OCI-M1 (cell line): ENCODE measurements at regions not wholly inside any gene's neighbourhood (a gene's known extent, or its start where the extent isn't known, plus 50 kb on each side); places are given as distances from the start of the nearest gene placed in this dataset.
"Not testable (repeated sequence)": the region's sequence is repeated elsewhere in the genome, so short reads cannot be mapped to it uniquely, and the experiment has no call there.

Experiments used
- DNase-seq: peaks from one replicate; lab custom pipeline; 2025; lab: John Stamatoyannopoulos, UW

DNA sequence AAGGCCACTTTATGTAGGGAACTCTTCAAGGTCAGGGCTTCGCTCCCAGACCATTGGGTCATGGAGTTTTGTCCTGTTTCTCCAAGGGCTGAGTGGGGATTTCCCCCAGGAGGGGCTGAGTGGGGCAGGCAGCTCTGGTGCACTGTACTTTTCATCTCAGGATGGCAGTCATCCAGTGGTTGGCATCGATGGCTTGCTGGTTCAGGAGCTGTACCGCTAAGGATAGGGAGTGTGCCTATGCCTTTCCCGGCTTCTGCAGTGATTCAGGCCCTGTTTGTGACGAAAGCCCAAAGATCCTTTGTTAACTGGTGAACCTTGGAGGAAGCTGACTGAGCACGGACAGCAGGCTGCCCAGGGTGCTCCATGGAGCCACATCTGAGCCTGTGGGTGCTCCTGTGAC, 100.1 kb upstream of the GADD45A start:
- DNase-seq, result no peak

DNA sequence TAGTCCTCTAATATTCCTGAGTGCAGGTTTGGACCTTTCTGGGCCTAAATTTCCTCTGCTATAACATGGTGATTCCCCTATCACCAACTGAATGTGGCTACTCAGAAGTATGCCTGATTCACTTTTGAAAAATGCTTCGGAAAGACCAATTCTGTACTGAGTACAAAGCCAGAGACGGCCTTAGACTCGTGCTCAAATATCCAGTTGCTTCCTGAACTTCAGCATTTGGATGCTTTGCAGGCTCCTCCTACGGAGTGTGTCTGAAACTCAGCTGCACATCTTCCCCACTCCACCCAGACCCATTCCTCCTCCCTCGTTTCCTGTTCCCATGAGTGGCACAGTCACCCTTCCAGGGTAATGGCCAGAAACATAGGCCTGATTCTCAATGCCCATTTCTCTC, 98.4 kb upstream of the GADD45A start:
- no peak for DNase-seq

DNA sequence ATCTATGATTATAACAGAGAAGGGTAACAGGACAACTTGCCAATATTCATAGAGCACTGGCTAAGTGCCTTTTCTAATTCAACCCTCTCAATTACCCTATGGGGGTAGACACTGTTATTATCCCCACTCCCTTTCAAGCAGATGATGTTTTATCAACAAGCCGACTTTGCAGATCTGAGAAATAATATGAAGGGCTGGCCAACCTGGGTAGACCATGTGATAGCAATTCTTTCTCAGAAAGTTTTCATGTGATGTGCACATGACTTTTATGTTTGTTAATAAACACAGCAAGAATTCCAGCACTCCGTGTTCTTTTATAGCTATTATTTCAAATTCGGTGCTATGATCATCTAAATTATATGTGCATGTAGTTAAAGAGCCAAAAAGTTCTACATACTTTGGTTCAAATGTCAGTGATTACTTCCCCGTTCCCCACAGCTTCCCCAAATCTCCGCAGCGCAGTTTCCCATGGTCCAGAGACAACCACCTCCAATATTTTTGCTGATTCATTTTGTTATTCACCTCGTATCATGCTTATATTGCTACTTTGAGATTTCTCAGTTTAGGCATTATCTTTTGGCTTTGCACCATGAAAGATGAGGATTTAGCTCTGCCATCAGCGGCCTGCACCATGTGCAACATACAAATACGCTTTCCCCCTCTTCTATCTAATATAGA, 96.7 kb upstream of the GADD45A start:
- no peak for DNase-seq

DNA sequence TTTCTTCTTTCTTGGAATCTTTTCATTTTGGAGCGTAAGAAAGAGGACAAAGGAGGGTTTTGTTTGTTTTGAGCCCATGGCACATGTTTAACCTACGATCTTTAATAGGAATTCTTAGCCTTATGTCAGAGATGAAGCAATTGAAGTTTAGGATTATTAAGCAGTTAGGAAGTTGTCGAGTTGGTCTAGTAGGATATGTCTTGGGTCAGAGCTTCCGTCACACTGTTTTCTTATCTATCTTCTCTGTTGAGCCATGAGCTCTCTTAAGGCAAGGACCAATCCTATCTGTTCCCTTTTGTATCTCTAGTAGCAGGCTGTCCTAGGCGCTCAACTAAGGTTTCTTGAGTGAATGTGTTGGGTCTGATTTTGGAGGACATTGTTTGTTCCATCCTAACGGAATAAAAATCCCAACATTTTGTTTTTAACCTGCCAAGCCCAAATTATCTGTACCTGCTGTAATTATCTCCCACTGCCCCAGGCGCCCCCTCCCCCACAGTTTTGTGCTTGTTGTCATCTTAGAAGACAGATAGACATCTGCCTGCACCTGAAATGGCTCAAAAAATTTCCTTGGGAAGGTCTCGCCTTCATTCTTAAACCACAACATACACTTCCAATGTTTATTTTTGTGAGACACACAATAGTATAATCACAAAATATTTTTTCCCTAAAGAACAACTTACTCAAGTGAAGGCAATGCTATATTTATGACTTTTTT, 95.3 kb upstream of the GADD45A start:
- DNase-seq, result peak; percentile 49

DNA sequence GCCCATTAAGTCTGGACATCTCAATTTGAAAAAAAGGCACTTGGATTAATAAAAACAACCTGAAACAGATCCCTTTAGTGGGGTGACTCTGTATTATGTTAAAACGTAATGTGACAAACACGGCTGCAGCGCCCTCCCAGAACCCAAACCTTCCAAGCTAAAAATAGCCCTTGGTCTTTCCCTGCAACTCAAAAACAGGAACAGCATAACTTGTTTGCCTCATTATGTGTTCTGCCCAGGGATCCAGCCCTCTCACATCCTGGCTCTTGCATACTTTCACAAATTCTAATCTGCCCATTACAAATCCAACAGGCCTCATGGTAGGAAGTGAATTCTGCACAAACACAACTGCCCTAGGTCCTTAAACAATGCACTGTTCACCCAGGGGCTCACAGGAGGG, 94.7 kb upstream of the GADD45A start:
- DNase-seq, result no peak

DNA sequence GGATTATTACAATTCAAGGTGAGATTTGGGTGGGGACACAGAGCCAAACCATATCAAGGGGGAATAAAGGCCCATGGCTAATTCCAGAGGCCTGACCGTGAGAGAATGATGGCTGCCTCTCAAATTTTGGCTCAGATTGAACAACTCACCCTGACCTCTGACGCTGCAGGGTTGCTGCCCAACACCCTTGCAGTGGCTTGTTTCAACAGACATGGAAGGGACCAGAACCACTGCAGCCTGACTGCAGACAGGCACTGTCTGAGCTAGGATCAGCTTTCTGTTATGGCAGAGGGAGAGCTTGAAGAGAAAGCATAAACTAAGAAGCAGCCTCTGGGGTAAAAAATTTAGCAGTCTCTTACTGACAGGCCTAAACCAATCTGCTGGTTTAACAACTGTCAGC, 90.2 kb upstream of the GADD45A start:
- DNase-seq, result no peak

DNA sequence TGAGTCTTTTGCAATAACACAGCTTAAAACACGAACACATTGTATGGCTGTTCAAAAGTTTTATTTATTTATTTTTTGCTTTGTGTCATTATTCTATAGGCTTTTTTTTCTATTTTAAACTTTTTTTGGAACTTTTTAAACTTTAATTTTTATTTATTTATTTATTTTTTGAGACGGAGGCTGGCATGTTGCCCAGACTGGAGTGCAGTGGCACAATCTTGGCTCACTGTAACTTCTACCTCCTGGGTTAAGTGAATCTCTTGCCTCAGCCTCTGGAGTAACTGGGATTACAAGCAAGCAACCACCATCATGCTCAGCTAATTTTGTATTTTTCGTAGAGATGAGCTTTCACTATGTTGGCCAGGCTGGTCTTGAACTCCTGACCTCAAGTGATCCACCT, 88.3 kb upstream of the GADD45A start:
- DNase-seq, result no peak

DNA sequence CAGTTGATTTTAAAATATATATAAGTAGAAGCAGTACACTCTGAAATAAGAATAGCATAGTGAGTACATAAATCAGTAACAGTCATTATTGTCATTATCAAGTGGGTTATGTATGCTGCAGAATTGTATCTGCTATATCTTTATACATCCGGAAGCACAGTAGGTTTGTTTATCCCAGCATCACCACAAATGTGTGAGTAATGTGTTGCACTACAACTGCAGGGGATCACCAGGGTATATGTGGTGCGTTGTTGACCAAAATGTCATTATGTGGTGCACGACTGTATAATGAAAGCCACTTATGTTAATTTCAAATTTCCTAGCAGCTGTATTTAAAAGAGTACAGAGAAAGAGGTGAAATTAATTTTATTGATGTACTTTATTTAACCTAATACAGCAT, 87.7 kb upstream of the GADD45A start:
- DNase-seq, result no peak

DNA sequence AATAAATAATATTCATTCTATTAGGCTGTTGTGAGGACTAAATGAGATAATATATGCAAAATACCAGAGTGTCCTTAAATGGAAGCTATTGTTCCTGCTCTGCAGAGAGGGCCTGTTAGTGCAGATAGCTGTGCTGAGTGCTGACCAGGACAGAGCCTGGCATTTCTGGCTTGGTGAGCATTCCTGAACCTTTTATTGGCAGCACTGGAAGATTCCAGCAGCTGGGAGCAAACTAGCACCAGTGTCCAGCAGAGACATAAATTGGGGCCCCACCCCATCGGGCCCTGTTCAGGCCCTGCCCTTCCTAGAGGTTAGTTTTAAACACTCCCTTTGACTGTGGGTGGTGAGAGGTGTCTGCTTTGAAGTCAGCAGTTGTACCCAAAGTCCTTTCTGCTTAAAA, 85.9 kb upstream of the GADD45A start:
- DNase-seq, result no peak

DNA sequence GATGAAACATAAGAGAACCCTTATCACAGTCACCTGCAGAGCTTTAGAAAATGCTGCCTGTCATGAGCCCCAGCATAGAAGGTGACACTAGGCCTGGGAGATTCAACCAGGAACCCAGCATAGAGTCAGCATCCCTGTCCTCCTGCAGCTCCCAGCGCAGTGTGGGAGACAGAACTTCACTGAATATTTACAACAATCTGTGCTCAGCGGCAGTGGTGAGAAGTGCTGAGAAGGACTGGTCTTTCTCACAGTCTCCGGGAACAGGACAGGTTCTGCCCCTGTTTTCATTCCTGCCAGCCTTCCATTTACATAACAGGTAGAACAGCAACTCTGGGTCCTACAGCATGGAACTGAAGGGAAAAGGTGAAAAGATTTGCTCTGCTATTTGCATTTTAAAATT, 83.5 kb upstream of the GADD45A start:
- DNase-seq, result no peak

DNA sequence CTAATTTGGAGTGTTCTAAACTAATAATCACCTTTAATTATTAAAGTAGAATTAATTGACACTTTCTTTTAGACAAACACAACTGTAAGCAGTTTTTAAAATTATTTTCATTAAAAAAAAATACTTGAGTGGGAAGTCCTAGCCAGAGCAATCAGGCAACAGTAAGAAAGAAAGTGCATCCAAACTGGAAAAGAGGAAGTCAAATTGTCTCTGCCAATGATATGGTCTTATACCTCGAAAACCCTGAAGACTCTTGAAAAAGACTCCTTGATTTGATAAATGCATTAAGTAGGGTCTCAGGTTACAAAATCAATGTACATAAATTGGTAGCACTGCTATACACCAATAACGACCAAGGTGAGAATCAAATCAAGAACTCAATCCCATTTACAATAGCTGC, 83.0 kb upstream of the GADD45A start:
- peak; percentile 59 for DNase-seq

DNA sequence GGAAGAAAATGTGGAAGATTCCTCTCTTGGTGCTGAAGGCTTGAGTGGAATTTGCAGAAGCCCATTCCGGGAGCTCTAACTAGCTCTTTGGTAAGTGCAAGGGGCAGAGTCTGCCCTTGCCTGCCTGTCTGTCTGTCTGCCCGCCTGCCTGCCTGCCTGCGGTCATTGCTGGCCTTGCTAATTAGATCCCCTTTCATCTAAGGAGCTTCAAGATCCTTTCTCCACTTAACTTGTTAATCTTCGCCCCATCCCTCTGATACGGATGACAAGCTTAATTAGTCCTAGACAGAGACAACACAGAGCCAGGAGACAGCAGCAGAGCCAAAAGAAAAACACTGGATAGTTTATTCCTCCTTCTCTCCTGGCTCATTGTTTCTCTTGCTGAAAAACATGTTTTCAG, 80.2 kb upstream of the GADD45A start:
- DNase-seq, result no peak

DNA sequence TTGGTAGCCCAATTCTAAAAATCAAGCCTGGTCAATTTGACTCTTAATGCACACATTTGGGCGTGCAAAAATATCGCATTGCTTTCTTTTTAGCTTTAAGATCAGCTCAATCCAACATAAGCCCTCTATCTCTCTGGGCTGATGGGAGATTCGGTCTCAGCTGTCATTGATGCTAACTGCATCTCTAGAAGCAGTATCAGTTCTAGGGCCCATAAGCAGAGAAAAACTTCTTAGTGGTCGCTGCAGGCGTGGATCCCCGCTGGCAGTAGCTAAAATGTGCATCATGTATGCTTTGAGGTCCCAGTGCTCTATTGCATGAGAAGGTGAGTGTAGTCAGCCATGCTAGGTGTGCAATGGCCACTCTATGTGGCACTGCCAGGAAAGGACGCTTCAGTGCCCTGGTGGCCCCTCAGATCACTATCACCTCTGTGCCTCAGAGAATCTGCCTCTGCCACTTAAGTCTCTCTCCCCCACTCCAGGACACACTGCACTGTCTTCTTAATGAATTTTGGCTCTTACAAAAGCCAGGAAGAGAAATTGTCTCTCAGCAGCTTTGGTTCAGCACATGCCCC, 79.7 kb upstream of the GADD45A start:
- DNase-seq, result no peak

DNA sequence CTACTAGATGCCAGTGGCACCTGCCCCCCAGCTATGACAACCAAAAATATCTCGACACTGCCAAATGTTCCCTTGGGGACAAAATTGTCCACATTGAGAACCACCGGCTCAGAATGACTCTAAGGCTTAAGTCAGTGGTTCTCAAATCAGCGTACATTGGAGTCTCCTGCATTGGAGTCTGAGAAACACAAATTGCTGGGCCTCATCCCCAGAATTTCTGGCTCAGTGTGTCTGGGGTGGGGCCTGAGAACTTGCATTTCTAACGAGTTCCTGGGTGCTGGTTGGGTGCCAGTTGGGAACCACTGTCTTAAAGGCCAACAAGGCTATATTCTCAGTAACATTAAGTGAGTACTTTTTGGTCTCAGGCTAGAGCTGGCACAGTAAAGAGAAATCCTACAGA, 77.7 kb upstream of the GADD45A start:
- no peak for DNase-seq

DNA sequence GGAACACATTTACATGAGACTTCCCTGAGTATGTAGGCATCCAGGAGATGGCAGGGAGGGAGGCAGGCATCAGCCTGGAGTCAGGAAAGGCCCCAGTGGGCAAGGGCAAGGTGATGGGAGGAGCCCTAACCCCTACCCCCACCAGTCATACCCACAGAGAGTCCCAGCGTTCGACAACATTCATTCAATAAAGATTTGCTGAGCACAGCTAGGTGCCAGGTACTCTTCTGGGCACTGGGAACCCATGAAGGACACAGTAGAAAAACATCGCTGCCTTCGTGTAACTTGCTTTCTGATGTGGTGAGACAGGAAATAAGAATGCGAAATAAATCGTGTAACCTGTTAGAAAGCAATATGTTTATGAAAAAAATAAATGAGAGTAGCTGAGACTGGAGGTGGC, 77.3 kb upstream of the GADD45A start:
- no peak for DNase-seq

DNA sequence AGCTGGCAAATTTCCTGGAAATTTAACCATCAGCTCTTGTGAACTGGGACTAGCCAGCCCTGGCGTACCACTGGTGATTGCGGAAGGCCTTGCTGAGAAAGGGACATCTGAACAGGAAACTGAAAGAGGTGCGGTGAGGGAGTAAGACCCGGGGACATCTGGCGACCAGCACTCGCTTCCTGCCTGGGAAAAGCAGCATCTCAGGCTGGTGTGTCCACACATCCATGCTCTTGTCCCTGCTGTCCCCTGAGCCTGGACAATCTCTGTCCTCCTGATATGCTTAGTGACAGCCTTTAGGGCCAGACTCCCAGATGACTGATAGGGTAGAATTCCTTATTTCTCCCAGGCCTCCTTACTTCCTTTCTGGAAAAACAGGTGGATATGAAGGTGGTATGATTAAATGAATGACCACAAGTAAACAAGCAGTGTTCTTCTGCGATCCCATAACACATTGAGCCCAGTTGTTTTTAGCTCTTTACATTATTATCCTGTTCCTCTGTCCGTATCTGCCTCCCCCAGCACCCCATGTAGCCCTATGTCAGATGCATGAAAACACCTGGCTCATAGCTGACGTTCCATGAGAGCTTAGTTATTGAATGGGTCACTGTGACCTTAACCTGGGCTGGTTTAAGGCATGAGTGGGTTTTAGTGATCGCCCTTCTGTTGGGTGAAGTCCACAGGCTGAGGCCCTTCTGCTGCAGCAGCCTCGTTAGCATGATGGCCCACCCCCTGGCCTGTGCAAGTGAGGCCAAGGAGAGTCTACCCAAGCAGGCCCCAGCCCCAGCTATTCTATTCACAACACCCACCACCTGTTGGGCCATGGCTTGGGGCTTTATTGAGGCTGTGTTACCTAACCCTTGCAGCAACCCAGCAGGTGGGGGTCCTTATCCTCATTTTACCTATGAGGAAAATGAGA, 76.1 kb upstream of the GADD45A start:
- DNase-seq, result no peak

DNA sequence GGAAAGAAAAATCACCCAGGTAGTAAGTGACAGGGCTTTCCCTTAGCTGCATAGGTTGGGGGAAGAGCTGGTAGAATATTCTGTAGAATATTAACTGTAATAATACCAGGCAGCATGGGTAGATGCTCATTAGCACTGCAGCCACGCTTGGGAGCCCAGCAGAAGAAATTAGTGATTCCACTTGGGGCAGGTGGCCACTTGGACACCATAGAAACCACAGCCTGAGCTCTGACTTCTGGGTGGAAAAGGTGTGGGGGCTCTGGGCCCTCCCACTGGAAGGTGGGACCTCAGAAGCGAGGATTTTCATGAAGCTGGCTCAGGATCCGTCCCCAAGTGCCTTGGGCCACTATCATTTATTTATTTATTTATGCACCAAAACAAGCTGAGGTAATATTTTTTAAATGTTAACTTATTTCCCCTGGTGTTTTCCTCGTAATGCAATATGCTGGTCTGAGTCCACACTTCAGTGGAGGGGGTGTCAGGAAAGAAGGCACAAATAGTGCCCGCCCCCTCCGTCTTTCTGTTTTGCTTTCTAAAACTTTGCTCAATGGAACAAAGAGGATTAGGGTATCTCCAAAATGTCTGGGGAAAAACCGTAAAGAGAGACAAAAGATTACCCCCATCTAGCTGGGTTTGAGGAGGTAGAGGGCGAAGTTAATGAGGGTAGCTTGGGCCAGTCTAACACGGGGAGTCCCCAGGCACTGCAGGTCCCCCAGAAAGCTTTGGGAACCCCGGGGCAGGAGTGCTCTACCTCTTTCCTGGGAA, 75.2 kb upstream of the GADD45A start:
- DNase-seq, result no peak

DNA sequence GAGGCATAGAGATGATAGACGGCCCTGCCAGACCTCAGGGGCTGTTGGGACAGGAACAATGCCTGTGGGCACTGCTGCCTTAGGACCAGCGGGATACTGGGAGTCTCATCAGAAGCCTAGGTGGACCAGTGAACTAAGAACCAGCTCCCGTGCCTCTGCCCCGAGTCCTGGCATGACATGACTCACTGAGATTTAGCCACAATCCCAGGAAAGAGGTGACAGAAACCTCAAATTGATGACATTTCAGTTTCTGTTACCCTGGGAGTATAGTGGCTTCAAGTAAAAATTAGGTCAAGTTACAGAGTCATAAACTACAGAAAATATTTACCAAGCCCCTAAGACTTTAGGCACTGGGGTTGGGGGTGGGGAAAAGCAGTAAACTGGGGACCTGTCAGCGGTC, 74.6 kb upstream of the GADD45A start:
- DNase-seq, result no peak

DNA sequence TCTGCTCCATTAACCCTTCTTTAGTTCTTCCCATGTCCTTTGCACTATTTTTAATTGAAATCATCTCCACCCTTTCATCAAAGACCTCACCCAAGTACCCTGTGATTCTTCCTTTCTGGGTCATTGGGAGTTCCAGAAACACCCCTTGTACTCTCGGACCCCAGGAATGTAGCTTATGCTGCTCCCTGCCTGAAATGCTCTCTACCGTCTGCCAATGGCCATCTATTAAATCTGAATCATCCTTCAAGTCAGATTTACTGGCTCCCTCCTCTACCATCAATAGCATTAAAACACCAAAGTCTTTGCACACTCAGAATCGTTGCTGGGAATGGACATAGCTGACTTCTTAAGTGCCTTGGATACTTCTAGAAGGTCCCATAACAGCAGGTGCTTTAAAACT, 73.2 kb upstream of the GADD45A start:
- no peak for DNase-seq

DNA sequence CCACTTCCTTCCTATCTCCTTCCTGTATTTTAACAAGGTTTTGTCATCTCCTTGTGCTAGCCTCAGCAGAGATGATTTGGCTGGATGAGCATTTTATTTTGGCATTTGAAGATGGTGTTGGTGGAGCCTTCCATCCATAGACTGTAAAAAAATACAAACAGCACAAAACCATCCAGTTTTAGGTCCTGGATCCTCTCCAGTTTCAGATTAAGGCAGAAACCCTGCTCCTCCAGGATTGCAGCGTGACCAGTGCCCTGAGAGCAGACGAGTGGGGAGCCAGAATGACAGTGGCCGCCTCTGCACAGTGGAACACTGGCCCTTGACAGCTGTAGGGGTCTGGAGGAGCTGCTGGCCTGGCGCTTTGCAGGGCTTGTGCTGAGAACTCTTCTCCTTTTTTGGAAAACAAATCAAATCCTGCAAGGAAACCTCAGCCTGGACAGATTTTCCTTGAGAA, 72.2 kb upstream of the GADD45A start:
- no peak for DNase-seq

DNA sequence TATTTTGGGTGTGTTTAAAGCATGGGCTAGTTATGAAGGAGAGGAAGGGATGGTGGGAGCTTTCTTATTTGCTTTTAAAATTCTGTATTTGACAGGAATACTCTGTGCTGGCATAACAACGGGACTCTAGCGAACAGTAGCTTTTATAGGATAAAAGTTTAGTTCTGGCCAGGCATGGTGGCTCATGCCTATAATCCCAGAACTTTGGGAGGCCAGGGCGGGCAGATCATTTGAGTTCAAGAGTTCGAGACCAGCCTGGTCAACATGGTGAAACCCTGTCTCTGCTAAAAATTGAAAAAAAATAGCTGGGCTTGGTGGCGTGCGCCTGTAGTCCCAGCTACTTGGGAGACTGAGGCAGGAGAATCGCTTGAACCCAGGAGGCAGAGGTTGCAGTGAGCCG, 71.5 kb upstream of the GADD45A start:
- DNase-seq, result not testable (repeated sequence)

DNA sequence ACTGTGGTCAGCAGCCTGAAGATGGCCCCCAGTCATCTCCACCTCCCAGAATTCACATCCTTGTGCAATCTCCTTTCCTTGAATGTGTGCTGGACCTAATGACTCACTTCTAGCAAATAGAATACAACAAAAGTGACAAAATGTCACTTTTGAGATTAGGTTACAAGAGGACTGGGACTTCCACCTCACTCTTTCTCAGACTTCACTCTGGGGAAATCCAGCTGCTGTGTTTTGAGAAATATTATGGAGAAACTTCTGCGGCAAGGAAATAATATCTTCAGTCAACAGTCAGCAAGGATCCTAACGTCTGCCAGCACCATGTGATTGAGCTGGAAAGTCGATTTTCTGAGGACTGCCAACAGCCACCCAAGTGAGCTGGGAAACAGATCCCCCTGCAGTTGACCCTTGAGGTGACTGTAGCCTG, 70.5 kb upstream of the GADD45A start:
- DNase-seq, result no peak
